Ascending aorta (tissue), 2 donors: ENCODE measurements at regions not wholly inside any gene's neighbourhood (a gene's known extent, or its start where the extent isn't known, plus 50 kb on each side); places are given as distances from the start of the nearest gene placed in this dataset.

Source experiments
- DNase-seq, 2 donors: peaks; one replicate each; pipeline ENCODE4 v3.0.0-alpha.2; 2019; ENCODE audit warnings: low spot score in 2 of 2
- H3K27ac ChIP-seq, 2 donors: fragments of 200-600 bp; sonication (generic); one replicate each; pipeline ENCODE4 v1.5.1; 2016 to 2017; ENCODE audit warnings: mild to moderate bottlenecking in 1 of 2
- H3K27me3 ChIP-seq: fragments of 200-600 bp; sonication (generic); one replicate; pipeline ENCODE4 v1.5.1; 2017
- H3K36me3 ChIP-seq, 2 donors: fragments of 200-600 bp; sonication (generic); one replicate each; pipeline ENCODE4 v1.5.1; 2016
- H3K4me1 ChIP-seq, 2 donors: fragments of 200-600 bp; sonication (generic); one replicate each; pipeline ENCODE4 v1.5.1; 2016 to 2017; ENCODE audit warnings: mild to moderate bottlenecking in 1 of 2
- H3K4me3 ChIP-seq, 2 donors: fragments of 200-600 bp; sonication (generic); one replicate each; pipeline ENCODE4 v1.5.1; 2016 to 2017; ENCODE audit warnings: mild to moderate bottlenecking in 1 of 2
- H3K9me3 ChIP-seq, 2 donors: fragments of 200-600 bp; sonication (generic); one replicate each; pipeline ENCODE4 v1.5.1; 2016
- CTCF ChIP-seq, 3 experiments: fragments of 200-600 bp in 2 of 3; fragments of 450-650 bp in 1 of 3; sonication (generic) in 2 of 3; IDR thresholded peaks; one replicate each; pipeline ENCODE4 v1.5.1; 2016 to 2019; ENCODE audit warnings: antibody characterized with exemption in 3 of 3, mild to moderate bottlenecking in 1 of 3, moderate library complexity in 1 of 3
- intact Hi-C: fragments of 100-400 bp; cut with DNase I; formaldehyde crosslinking; loops from one replicate; pipeline ENCODE4 v1.15.1; 2023

GRCh38 chr14:86104691-86105265 is 574.8 kb downstream of the FLRT2 start:
- Histone ChIP-seq H3K4me3 (no peak overlapping the region), H3K9me3 (no peaks in the 10 kb centered on the region), H3K27me3 (no peaks in the 10 kb centered on the region), H3K4me1 (no peaks in the 10 kb centered on the region), H3K27ac (no peak overlapping the region), H3K36me3 (no peaks in the 10 kb centered on the region)
- DNase-seq = no peak
- intact Hi-C loops = no loop called here
- no peak for TF ChIP-seq CTCF (IDR thresholded peaks at IDR 0.05)

GRCh38 chr14:86094512-86094911 is 564.6 kb downstream of the FLRT2 start:
- H3K4me1 ChIP-seq = no peaks in the 10 kb centered on the region
- H3K27ac ChIP-seq = no peak overlapping the region
- no peaks in the 10 kb centered on the region for H3K9me3 ChIP-seq
- H3K36me3 ChIP-seq = no peaks in the 10 kb centered on the region
- no peaks in the 10 kb centered on the region for H3K27me3 ChIP-seq
- intact Hi-C loops = no loop called here
- TF ChIP-seq CTCF (IDR thresholded peaks at IDR 0.05) = no peak
- DNase-seq = no peak
- no peak overlapping the region for H3K4me3 ChIP-seq

- TF ChIP-seq CTCF (IDR thresholded peaks at IDR 0.05) = no peak
- H3K27me3 ChIP-seq = no peaks in the 10 kb centered on the region
- H3K36me3 ChIP-seq = no peaks in the 10 kb centered on the region
- no peaks in the 10 kb centered on the region for H3K4me1 ChIP-seq
- no peak overlapping the region for H3K4me3 ChIP-seq
- H3K9me3 ChIP-seq = no peaks in the 10 kb centered on the region
- no peak for DNase-seq
- H3K27ac ChIP-seq = no peak overlapping the region
- intact Hi-C loops = no loop called here
Measured at GRCh38 chr14:86091811-86092210, 561.9 kb downstream of the FLRT2 start.

- no peak for TF ChIP-seq CTCF (IDR thresholded peaks at IDR 0.05)
- Histone ChIP-seq H3K4me1 (no peaks in the 10 kb centered on the region), H3K27ac (no peak overlapping the region), H3K27me3 (no peaks in the 10 kb centered on the region), H3K36me3 (no peaks in the 10 kb centered on the region), H3K9me3 (no peaks in the 10 kb centered on the region), H3K4me3 (no peak overlapping the region)
- intact Hi-C loops = no loop called here
- DNase-seq = no peak
Measured at GRCh38 chr14:86088156-86088555, 558.2 kb downstream of the FLRT2 start.

GRCh38 chr14:86087377-86087776 is 557.4 kb downstream of the FLRT2 start:
- no peak overlapping the region for H3K27ac ChIP-seq
- intact Hi-C loops = no loop called here
- H3K4me3 ChIP-seq = no peak overlapping the region
- no peaks in the 10 kb centered on the region for H3K27me3 ChIP-seq
- H3K36me3 ChIP-seq = no peaks in the 10 kb centered on the region
- no peaks in the 10 kb centered on the region for H3K9me3 ChIP-seq
- TF ChIP-seq CTCF (IDR thresholded peaks at IDR 0.05) = no peak
- H3K4me1 ChIP-seq = no peaks in the 10 kb centered on the region
- no peak for DNase-seq

- H3K36me3 ChIP-seq = no peaks in the 10 kb centered on the region
- intact Hi-C loops = no loop called here
- H3K9me3 ChIP-seq = no peaks in the 10 kb centered on the region
- no peak for DNase-seq
- H3K27ac ChIP-seq = no peak overlapping the region
- no peaks in the 10 kb centered on the region for H3K4me1 ChIP-seq
- H3K4me3 ChIP-seq = no peak overlapping the region
- no peak for TF ChIP-seq CTCF (IDR thresholded peaks at IDR 0.05)
- no peaks in the 10 kb centered on the region for H3K27me3 ChIP-seq
Measured at GRCh38 chr14:86086962-86087361, 557.0 kb downstream of the FLRT2 start.
